Mucosa of descending colon (tissue), 3 donors: ENCODE measurements at regions not wholly inside any gene's neighbourhood (a gene's known extent, or its start where the extent isn't known, plus 50 kb on each side); places are given as distances from the start of the nearest gene placed in this dataset.

Experiments used
- ATAC-seq: fragments of 200-7000 bp; cut with Tn5 transposase; one replicate; pipeline ENCODE4 v1.9.1; 2020; ENCODE audit warnings: mild to moderate bottlenecking, moderate library complexity
- DNase-seq, 3 donors: peaks; one replicate each; pipeline ENCODE4 v3.0.0-alpha.2; 2020
- H3K36me3 ChIP-seq: fragments of 200-600 bp; one replicate; pipeline ENCODE4 v1.8.0; 2021; ENCODE audit warnings: low read depth, mild to moderate bottlenecking
- H3K4me1 ChIP-seq: fragments of 200-600 bp; one replicate; pipeline ENCODE4 v1.8.0; 2021; ENCODE audit warnings: low read depth, mild to moderate bottlenecking
- H3K4me3 ChIP-seq: fragments of 200-600 bp; one replicate; pipeline ENCODE4 v1.8.0; 2021; ENCODE audit warnings: mild to moderate bottlenecking
- H3K9me3 ChIP-seq: fragments of 200-600 bp; one replicate; pipeline ENCODE4 v1.8.0; 2021; ENCODE audit warnings: mild to moderate bottlenecking
- CTCF ChIP-seq: fragments of 200-600 bp; IDR thresholded peaks from one replicate; pipeline ENCODE4 v1.8.0; 2022; ENCODE audit warnings: antibody characterized with exemption, mild to moderate bottlenecking
- intact Hi-C, 2 donors: fragments of 100-400 bp; cut with DNase I in 1 of 2; cut with micrococcal nuclease in 1 of 2; formaldehyde crosslinking; loops; one replicate each; pipeline versions ENCODE4 v1.11.0 to v1.11.1; 2022; cut with DNase I, micrococcal nuclease
- donor health status: DM: no; HTN: no; CAD: no; lungs with moderate emphysema.
- donor health status: DM: no; HTN: no; CAD: no.
- donor health status: DM: no; HTN: yes; CAD: no.

- Histone ChIP-seq H3K4me1 (no peaks in the 10 kb centered on the region), H3K36me3 (no peaks in the 10 kb centered on the region), H3K4me3 (no peak overlapping the region), H3K9me3 (peaks cover 9% of the 10 kb centered on the region)
- intact Hi-C loops, result no loop called here
- TF ChIP-seq CTCF, result no peak
- no peak for ATAC-seq
- DNase-seq, result no peak
These were observed 148.4 kb downstream of the TBXT start for GRCh38 chr6:166019214-166019613.

GRCh38 chr6:166017032-166017635 lies 150.5 kb downstream of the TBXT start:
- Histone ChIP-seq H3K4me3 (no peak overlapping the region), H3K9me3 (peaks cover 9% of the 10 kb centered on the region), H3K36me3 (no peaks in the 10 kb centered on the region), H3K4me1 (no peaks in the 10 kb centered on the region)
- intact Hi-C loops, result no loop called here
- TF ChIP-seq CTCF, result no peak
- DNase-seq (no peak), ATAC-seq (no peak)

GRCh38 chr6:166014966-166015365 lies 152.7 kb downstream of the TBXT start:
- intact Hi-C loops, result no loop called here
- no peak for DNase-seq
- ATAC-seq, result no peak
- TF ChIP-seq CTCF, result no peak
- Histone ChIP-seq H3K9me3 (peaks cover 9% of the 10 kb centered on the region), H3K4me1 (no peaks in the 10 kb centered on the region), H3K36me3 (no peaks in the 10 kb centered on the region), H3K4me3 (no peak overlapping the region)

GRCh38 chr6:166010136-166010960 lies 157.3 kb downstream of the TBXT start:
- no peaks in the 10 kb centered on the region for H3K4me1 ChIP-seq
- H3K36me3 ChIP-seq, result no peaks in the 10 kb centered on the region
- TF ChIP-seq CTCF, result no peak
- intact Hi-C loops, result no loop called here
- no peaks in the 10 kb centered on the region for H3K9me3 ChIP-seq
- no peak overlapping the region for H3K4me3 ChIP-seq
- no peak for ATAC-seq
- DNase-seq, result no peak

GRCh38 chr6:166009385-166010031 lies 158.1 kb downstream of the TBXT start:
- H3K4me1 ChIP-seq, result no peaks in the 10 kb centered on the region
- no peaks in the 10 kb centered on the region for H3K9me3 ChIP-seq
- intact Hi-C loops, result no loop called here
- H3K36me3 ChIP-seq, result no peaks in the 10 kb centered on the region
- TF ChIP-seq CTCF, result no peak
- ATAC-seq (no peak), DNase-seq (no peak)
- no peak overlapping the region for H3K4me3 ChIP-seq
